ENCODE measurements at regions not wholly inside any gene's neighbourhood (a gene's known extent, or its start where the extent isn't known, plus 50 kb on each side); places are given as distances from the start of the nearest gene placed in this dataset.

- no peak for DNase-seq
Observed at GRCh38 chr6:150713487-150713886, 113.8 kb downstream of the PLEKHG1 start.

DNA sequence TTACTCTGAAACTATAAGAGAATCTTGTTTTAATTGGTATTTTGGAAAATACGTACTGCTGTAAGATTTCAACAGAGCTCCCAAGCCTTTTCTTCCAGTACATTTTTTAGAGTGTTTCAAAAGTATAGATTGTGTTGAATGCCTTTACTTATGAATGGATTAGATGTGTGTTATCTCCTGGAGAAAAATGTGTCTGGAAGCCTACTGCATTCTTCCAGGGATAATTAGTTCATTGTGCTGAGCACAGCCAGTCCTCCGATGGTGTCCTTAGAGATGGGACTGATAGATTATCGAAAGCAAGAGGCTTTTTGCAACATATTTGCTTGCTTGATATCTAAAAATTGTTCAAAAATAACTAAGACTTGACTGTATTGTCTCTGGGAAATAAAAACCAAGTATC, 114.2 kb downstream of the PLEKHG1 start:
- no peak for DNase-seq

- DNase-seq, result no peak
Observed at GRCh38 chr6:150715133-150715532, 115.4 kb downstream of the PLEKHG1 start.

- DNase-seq, result no peak
Observed at GRCh38 chr6:150717419-150717818, 117.7 kb downstream of the PLEKHG1 start.

GRCh38 chr6:150719099-150719766, 119.5 kb downstream of the PLEKHG1 start:
- no peak for DNase-seq

DNA sequence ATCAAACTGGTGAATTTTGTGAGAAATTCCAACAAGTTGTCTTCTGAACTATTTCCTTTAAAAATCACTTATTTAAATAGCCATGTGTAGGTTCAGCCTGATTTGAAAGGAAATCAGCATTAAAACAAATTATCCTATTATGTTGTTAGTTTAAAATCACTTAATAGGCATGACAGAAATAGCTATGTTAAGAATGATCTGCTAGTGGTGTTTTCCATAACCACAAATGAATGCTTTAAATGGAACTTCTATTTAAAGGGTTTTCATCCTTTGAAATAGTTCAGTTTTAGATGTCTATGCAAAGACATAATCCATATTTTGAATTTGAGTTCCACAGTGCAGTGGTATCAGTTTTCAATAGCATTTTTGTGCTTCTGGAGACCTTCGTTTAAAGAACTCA, 120.1 kb downstream of the PLEKHG1 start:
- no peak for DNase-seq

GRCh38 chr6:150720774-150721233, 121.1 kb downstream of the PLEKHG1 start:
- DNase-seq, result peak in 1 of 2 donors; percentile 36

GRCh38 chr6:150721418-150722266, 122.0 kb downstream of the PLEKHG1 start:
- no peak for DNase-seq

- DNase-seq, result no peak
Observed at GRCh38 chr6:150722614-150723344, 123.1 kb downstream of the PLEKHG1 start.

DNA sequence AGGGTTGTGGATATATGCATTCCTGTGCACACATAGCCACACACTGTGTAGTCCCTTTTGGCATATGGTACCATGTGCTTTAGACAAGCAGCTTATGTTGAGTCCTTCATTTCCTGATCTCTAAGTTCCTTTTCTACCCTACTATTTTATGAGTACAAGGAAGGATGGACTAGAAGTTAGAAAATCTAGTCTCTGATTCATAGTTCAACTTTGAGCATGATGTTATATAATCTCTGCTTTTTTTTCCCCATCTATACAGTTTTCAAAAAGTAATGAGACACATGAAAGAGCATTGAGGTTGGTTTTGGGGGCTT, 123.6 kb downstream of the PLEKHG1 start:
- DNase-seq, result no peak

- no peak for DNase-seq
Observed at GRCh38 chr6:150723857-150724256, 124.2 kb downstream of the PLEKHG1 start.

GRCh38 chr6:150725795-150726194, 126.1 kb downstream of the PLEKHG1 start:
- DNase-seq, result no peak

DNA sequence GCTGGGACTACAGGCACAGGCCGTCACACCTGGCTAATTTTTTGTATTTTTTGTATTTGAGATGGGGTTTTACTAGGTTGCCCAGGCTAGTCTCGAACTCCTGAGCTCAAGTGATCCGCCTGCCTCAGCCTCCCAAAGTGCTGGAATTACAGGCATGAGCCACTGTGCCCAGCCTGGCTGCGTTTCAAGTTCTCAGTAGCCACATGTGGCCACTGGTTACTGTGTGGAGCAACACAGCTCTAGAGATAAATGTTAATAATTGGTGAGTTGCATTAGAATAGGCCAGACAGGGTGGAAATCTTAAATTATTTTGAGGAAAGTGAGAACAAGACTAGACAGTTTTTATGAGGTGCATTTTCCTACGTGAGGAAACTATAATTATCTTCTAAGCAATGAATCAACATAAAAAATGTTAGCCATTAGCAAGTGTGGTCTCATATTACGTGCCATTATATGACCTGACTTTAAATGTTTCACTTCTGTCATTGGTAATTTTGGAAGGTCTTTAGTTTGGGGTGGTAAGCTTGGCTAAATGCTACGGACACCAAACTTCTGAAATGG, 129.6 kb downstream of the PLEKHG1 start:
- no peak for DNase-seq

GRCh38 chr6:150730801-150731457, 131.2 kb downstream of the PLEKHG1 start:
- DNase-seq, result no peak

GRCh38 chr6:150732765-150733539, 132.6 kb upstream of the MTHFD1L start:
- no peak for DNase-seq

GRCh38 chr6:150733726-150734125, 131.8 kb upstream of the MTHFD1L start:
- no peak for DNase-seq

DNA sequence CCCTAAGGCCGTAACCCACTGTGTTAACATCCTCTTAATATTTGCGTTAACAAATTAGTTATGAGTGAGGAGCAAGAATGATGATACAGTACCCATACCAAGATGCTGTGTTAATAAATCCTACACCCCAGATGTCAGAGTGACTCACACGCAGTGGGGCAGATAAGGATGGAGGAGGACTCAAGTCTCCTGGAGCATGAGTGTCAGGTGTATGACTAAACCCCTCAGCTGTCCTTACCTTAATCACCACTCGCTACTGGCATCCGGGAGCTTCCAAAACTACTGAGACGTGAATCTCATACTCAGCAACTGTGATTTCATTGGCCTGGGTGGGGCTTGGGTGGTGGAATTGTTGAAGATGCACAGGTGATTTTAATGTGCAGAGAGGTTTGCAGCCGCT, 131.3 kb upstream of the MTHFD1L start:
- DNase-seq, result no peak

DNA sequence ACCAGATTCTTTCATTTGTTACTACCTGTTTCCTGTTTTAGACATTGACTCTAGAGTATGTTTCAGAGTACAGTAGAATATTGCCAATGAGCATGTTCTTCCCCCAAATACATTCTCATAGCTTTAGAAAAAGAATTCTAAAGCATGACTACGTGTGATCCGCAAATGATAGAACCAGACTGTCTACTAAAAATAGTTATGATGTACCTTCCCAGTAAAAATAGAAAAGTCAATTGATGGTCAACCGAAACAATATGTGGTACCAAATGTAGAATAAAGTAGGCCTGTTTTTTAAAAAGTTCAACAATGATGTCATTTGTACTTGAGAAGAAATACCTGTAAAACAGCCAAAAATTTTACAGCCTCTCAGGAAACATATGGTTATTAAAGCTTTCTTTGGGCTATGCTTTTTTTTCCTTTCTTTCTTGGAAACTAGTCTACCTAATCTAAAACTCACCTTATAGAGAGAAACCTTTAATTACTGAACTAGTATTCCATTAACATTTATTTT, 130.1 kb upstream of the MTHFD1L start:
- DNase-seq, result no peak

GRCh38 chr6:150738092-150738629, 127.3 kb upstream of the MTHFD1L start:
- no peak for DNase-seq

DNA sequence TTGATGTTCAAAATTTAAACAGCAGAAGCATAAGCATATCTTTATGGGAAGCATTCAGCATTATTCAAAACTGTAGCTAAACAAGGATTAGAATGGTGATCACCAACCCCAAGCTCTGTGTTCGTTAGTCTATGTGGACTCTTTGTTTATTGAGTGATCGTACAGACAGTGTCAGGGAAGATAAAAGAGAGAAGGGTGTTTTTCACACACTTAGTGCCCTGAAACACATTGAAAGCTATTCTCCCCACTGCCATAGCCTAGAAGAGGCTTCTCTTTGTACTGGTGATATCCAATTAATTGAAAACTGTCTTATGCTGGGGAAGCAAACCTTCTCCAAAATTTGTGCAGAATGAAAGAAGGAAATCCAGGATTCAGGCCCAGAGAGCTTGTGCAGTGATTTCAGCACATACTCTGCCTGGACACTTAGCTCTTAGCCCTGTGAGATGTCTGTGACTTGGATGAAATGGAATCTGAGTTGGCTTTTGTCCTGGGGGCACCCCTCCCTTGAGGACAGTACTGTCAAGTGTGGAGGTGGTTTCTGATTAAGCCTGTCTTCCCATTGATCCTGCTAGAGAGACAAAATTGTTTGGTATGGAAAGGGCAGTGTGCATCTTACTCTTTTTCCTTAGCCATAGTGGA, 125.7 kb upstream of the MTHFD1L start:
- DNase-seq, result no peak

DNA sequence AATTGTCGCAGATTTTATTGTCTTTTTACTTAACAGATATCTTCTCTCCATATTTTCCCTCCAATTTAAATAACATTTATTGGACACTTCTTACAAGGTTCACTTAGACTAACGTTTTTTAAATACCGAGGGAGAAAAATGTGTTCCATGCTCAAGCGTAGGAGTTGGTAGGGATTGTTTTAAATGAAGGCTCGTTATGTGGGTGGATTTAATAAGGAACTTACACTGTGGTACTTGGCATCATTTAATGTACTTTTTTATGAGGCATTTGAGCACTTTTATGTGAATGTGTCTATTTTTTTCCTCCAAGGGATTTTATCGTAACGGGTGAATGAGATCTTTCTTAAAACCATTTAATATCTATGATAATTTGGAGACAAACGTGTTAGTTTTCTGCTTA, 125.0 kb upstream of the MTHFD1L start:
- no peak for DNase-seq
